22Rv1 (cell line): ENCODE measurements at regions not wholly inside any gene's neighbourhood (a gene's known extent, or its start where the extent isn't known, plus 50 kb on each side); places are given as distances from the start of the nearest gene placed in this dataset.

Experiments
- CTCF ChIP-seq: fragments of 450-650 bp; IDR thresholded peaks from 2 replicates; pipeline ENCODE4 v1.5.1; 2017; ENCODE audit warnings: mild to moderate bottlenecking
- ZFX ChIP-seq: fragments of 450-650 bp; IDR thresholded peaks from 2 replicates; pipeline ENCODE4 v1.6.1; 2017; ENCODE audit warnings: antibody characterized with exemption, borderline replicate concordance

GRCh38 chr7:121450631-121451198, 54.6 kb upstream of the FAM3C start:
- TF ChIP-seq CTCF (no peak), ZFX (no peak)
